Hepatocyte (in vitro differentiated cells): ENCODE measurements at regions not wholly inside any gene's neighbourhood (a gene's known extent, or its start where the extent isn't known, plus 50 kb on each side); places are given as distances from the start of the nearest gene placed in this dataset.

ENCODE experiments used
- EZH2 ChIP-seq: fragments of 200-600 bp; sonication (generic); IDR thresholded peaks from 2 replicates; pipeline ENCODE4 v1.6.1; 2016; ENCODE audit warnings: antibody characterized with exemption, mild to moderate bottlenecking, borderline replicate concordance
- EZH2phosphoT487 ChIP-seq: fragments of 200-600 bp; sonication (generic); IDR thresholded peaks from one replicate; pipeline ENCODE4 v1.6.1; 2018; ENCODE audit warnings: antibody characterized with exemption, mild to moderate bottlenecking, low read depth, moderate library complexity; ENCODE audit not compliant: unreplicated experiment, severe bottlenecking
- TF ChIP-seq, protein P1 (sequence below): fragments of 200-600 bp; sonication (generic); IDR thresholded peaks from 2 replicates; pipeline ENCODE4 v1.5.1; 2016; ENCODE audit warnings: antibody characterized with exemption, mild to moderate bottlenecking; ENCODE audit not compliant: poor library complexity

DNA sequence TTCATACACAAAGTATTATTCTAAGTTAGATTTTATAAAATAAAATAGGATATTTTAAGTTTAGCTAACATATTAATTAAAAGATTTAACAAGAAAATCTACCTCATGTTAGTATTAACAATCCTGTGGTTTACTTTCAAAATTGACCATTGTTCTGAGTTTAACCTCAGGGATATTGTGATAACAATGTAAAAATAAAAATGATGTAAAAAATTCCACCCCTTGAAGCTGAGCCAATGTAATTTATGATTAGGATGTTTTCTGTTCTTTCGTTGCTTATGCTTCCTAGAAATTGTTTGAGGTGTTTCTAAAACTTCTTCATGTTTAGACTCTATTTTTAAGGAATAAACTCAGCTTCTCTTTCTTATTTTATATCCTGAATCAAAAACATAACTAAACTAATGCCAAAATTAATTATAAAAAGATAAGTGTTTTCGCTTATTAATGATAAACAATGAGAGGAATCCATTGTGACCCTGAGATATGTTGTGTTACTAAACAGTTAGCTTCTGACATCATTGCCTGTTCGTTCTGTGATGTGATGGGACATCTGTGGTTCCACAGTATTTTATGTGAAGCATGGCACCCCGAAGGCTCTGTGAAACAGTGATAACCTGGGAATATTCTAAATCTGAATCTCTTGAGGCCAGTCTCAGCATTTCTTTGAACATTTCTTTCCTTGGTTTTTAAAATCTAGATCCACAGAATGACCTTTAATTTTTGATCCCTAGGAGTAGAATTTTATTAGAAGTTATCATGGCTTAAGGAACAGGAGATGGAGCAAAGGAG, 340.8 kb downstream of the ARL4A start:
- TF ChIP-seq, protein P1, sequence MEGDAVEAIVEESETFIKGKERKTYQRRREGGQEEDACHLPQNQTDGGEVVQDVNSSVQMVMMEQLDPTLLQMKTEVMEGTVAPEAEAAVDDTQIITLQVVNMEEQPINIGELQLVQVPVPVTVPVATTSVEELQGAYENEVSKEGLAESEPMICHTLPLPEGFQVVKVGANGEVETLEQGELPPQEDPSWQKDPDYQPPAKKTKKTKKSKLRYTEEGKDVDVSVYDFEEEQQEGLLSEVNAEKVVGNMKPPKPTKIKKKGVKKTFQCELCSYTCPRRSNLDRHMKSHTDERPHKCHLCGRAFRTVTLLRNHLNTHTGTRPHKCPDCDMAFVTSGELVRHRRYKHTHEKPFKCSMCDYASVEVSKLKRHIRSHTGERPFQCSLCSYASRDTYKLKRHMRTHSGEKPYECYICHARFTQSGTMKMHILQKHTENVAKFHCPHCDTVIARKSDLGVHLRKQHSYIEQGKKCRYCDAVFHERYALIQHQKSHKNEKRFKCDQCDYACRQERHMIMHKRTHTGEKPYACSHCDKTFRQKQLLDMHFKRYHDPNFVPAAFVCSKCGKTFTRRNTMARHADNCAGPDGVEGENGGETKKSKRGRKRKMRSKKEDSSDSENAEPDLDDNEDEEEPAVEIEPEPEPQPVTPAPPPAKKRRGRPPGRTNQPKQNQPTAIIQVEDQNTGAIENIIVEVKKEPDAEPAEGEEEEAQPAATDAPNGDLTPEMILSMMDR, result no peak
- TF ChIP-seq EZH2 (no peak), EZH2phosphoT487 (no peak)
